ENCODE measurements at regions not wholly inside any gene's neighbourhood (a gene's known extent, or its start where the extent isn't known, plus 50 kb on each side); places are given as distances from the start of the nearest gene placed in this dataset.

DNA sequence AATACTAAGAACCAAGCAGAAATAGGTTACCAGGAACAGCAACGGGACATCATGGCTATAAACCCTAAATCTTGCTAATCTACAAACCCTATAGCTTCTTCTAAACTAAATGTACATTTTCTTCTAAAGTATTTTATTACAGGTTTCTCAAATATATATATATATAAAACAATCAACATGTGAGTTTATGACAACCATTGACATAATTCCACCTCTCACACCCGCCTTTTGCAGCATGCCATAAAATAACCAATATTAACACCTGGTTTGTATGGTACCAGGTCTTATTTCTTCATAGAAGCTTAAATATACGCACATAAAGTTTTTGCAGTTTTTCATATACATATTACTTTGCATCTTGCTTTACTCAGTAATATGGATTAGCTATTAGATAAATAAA, 955.3 kb upstream of the LCORL start:
- no peak for DNase-seq (ENCODE audit: insufficient read length, low spot score)
- no peak for FAIRE-seq
- TF ChIP-seq, protein P1, sequence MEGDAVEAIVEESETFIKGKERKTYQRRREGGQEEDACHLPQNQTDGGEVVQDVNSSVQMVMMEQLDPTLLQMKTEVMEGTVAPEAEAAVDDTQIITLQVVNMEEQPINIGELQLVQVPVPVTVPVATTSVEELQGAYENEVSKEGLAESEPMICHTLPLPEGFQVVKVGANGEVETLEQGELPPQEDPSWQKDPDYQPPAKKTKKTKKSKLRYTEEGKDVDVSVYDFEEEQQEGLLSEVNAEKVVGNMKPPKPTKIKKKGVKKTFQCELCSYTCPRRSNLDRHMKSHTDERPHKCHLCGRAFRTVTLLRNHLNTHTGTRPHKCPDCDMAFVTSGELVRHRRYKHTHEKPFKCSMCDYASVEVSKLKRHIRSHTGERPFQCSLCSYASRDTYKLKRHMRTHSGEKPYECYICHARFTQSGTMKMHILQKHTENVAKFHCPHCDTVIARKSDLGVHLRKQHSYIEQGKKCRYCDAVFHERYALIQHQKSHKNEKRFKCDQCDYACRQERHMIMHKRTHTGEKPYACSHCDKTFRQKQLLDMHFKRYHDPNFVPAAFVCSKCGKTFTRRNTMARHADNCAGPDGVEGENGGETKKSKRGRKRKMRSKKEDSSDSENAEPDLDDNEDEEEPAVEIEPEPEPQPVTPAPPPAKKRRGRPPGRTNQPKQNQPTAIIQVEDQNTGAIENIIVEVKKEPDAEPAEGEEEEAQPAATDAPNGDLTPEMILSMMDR (IDR thresholded peaks at IDR 0.05; ENCODE audit: insufficient read depth, missing control alignments), result no peak

DNA sequence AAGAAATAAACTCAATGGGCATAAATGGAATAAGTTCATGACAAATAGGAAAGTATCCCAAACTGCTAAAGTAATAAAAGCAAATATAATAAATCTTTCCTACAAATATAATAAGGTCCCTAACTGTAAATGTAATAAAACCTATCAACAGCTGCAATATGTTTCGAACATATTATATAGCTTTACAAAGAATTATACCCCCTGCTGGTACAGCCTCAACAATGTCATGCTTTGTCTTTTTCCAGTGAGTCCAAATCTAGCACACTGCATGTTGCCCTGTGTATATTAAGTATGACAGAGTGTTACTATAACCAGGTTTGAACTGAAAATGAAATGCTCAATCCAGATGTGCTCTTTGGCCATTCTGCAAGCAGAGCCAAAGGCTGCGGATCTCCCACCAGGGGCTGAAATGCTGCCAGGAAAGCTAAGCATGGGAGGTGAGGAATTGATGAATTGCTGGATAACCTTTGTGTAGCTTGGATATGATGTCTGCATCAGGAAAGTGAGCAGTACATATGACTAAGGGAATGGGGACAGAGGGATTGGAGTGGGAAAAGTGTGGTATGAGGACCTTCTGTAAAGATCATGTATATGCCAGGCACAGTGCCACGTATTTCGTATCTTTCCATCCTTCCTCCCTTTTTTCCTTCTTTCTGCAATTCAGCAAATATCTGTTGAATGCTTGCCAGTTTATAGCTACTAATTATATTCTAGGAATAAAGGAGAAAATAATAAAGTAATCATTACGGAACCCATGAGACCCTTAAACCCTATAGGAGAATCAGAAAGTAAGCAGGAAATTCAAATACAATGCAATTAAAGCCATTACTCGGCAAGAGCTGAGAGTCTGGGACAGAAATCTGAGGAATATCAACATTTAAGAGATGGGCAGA, 954.6 kb upstream of the LCORL start:
- TF ChIP-seq, protein P1 (IDR thresholded peaks at IDR 0.05; ENCODE audit: insufficient read depth, missing control alignments), result no peak

DNA sequence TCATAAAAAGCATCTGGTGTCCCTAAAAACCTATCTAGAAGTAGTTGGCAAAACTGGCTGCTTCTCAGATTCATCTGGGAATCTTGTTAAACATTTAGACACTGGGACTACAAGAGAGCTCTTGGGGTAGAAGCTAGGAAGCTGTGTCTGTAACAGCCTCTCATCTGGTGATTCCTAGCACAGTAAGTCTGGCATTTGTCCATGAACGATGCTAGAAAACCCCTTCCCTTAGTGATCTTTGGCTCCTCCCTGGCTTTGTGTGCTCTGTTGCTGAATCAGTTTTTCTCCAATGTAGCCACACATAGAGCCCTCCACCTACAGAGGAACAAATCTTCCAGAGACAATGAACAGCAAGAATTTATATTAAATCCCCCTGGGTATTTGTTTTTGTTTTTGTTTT, 951.7 kb upstream of the LCORL start:
- no peak for FAIRE-seq
- DNase-seq (ENCODE audit: insufficient read length, low spot score), result no peak
- TF ChIP-seq, protein P1 (IDR thresholded peaks at IDR 0.05; ENCODE audit: insufficient read depth, missing control alignments), result no peak

More for the DNA sequence above, 954.6 kb upstream of the LCORL start:
- DNase-seq (ENCODE audit: insufficient read length, low spot score), result no peak
- no peak for FAIRE-seq

DNA sequence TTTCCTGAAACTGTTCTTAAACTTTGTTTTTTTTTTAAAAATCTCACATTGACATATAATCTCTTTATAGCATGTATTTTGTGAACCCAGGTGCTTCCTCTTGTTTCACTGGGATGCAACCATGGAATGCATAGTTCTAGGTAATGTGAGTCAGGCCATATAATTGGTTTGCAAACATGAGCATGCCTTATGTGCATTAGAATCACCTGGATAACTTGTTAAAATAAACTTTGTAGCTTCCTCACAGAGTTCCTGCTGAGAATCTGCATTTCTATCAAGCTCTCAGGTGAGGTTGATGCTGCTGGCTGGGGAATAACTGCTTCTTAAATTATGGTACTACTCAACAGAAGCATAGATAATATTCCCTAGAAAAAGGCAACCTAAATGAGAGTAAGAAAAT, 940.3 kb upstream of the LCORL start:
- no peak for FAIRE-seq
- DNase-seq (ENCODE audit: insufficient read length, low spot score), result no peak
- TF ChIP-seq, protein P1 (IDR thresholded peaks at IDR 0.05; ENCODE audit: insufficient read depth, missing control alignments), result no peak

DNA sequence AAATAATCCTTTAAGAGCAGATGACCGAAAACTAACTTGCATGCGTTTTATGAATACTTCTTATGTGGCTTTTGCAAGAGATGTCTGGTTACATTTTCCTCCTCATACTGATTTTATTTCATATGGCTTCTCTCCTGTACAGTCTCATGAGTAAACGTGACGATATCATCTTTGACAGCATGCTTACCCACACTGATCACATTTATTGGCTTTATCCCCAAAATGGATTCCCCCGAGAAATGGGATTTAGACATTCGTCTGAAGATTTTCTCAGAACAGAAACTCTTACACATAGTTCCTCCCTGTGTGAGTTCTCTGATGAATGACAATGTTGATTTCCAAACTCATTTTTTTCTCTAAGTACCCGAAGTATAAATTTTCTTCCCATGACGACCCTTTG, 939.7 kb upstream of the LCORL start:
- no peak for FAIRE-seq
- TF ChIP-seq, protein P1 (IDR thresholded peaks at IDR 0.05; ENCODE audit: insufficient read depth, missing control alignments), result no peak
- DNase-seq (ENCODE audit: insufficient read length, low spot score), result no peak

DNA sequence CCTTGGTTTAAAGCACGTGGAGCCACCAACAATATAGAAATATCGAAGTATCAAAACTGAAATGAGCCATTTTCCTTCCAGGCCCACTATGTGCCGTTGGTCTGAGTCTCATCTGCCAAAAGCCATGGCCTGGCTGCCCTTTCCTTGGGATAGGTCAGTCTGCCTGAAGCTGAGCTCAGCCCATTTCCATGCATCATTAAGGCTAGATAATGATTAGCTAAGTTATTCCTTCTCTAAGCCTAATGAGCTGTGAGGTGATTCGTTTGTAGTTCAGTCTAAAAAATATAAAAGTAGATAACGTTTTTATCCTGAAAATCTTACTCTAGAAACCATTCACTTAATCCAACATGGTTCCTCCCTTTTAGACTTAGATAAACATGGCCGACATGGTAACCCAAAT, 936.2 kb upstream of the LCORL start:
- FAIRE-seq (no peak), DNase-seq (ENCODE audit: insufficient read length, low spot score) (no peak)
- TF ChIP-seq, protein P1 (IDR thresholded peaks at IDR 0.05; ENCODE audit: insufficient read depth, missing control alignments), result no peak

DNA sequence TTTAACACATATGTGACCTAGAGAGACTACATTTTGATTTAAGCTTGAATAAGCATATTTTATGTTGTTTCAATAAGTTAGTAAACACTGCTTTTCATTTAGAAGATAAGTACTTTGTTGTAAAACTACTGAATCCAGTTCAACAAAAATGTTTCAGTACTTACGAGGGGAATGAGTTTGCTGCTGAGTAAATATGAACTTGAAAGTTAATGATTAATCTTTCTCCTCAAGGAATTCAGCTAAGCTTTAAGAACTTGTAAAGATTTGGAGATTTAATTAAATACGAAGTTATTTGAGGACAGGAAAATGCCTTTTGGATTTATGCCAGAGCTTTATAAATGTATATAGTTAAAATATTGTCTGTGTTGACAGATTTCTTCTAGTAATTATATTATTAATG, 933.0 kb upstream of the LCORL start:
- FAIRE-seq (no peak), DNase-seq (ENCODE audit: insufficient read length, low spot score) (no peak)
- TF ChIP-seq, protein P1 (IDR thresholded peaks at IDR 0.05; ENCODE audit: insufficient read depth, missing control alignments), result no peak
